Lung (tissue), 11 donors: ENCODE measurements at regions not wholly inside any gene's neighbourhood (a gene's known extent, or its start where the extent isn't known, plus 50 kb on each side); places are given as distances from the start of the nearest gene placed in this dataset.
A peak's percentile ranks its signal among the peaks of the same experiment; 100 is the strongest.

Source experiments
- ATAC-seq: fragments of 200-7000 bp; cut with Tn5 transposase; one replicate; pipeline ENCODE4 v1.9.1; 2020; ENCODE audit warnings: moderate number of reproducible peaks; ENCODE audit not compliant: insufficient read depth, low FRiP score
- DNase-seq, 3 donors: peaks; one replicate each; pipeline ENCODE4 v3.0.0-alpha.2; 2013 to 2017
- H3K27ac ChIP-seq, 2 donors: one replicate each; pipeline ENCODE4 v1.5.1; 2013; ENCODE audit warnings: mild to moderate bottlenecking in 2 of 2, moderate library complexity in 2 of 2, control low read depth in 1 of 2, inconsistent platforms in 1 of 2, low read depth in 1 of 2, low read length in 1 of 2
- H3K27me3 ChIP-seq, 3 donors: one replicate each; pipeline ENCODE4 v1.5.1; 2013; ENCODE audit warnings: low read length in 2 of 3; ENCODE audit not compliant: control insufficient read depth in 3 of 3, insufficient read depth in 3 of 3
- H3K36me3 ChIP-seq, 4 donors: one replicate each; pipeline ENCODE4 v1.5.1; 2013; ENCODE audit warnings: low read length in 4 of 4, mild to moderate bottlenecking in 1 of 4, moderate library complexity in 1 of 4; ENCODE audit not compliant: control insufficient read depth in 4 of 4, insufficient read depth in 4 of 4
- H3K4me1 ChIP-seq, 5 donors: one replicate each; pipeline ENCODE4 v1.5.1; 2013; ENCODE audit warnings: low read length in 5 of 5, mild to moderate bottlenecking in 2 of 5, moderate library complexity in 1 of 5; ENCODE audit not compliant: control insufficient read depth in 5 of 5, insufficient read depth in 5 of 5
- H3K4me3 ChIP-seq: one replicate; pipeline ENCODE4 v1.5.1; 2013; ENCODE audit warnings: mild to moderate bottlenecking, control low read depth, moderate library complexity
- H3K9ac ChIP-seq, 2 donors: one replicate each; pipeline ENCODE4 v1.5.1; 2013; ENCODE audit warnings: low read length in 2 of 2, control low read depth in 1 of 2; ENCODE audit not compliant: insufficient read depth in 1 of 2
- H3K9me3 ChIP-seq, 4 donors: one replicate each; pipeline ENCODE4 v1.5.1; 2013; ENCODE audit warnings: low read length in 3 of 4, mild to moderate bottlenecking in 1 of 4, moderate library complexity in 1 of 4; ENCODE audit not compliant: control insufficient read depth in 4 of 4, insufficient read depth in 3 of 4
- WGBS, 2 donors: extraction: QIAGEN DNeasy Blood & Tissue Kit; methylation state at CpG; one replicate each; pipeline ENCODE4 v1.1.7; 2013; 5-methylcytosine and 5-hydroxymethylcytosine counted together
- TF ChIP-seq, protein P1 (sequence below): IDR thresholded peaks from 2 replicates; pipeline ENCODE4 v1.5.1; 2012; ENCODE audit warnings: mild to moderate bottlenecking; ENCODE audit errors: control extremely low read depth, extremely low read depth
- donor health status: control.
- donor health status: control.
- donor health status: Bipolar disorder and iron deficiency.
- donor health status: healthy.
- donor health status: DM: yes; HTN: yes; CAD: no.

DNA sequence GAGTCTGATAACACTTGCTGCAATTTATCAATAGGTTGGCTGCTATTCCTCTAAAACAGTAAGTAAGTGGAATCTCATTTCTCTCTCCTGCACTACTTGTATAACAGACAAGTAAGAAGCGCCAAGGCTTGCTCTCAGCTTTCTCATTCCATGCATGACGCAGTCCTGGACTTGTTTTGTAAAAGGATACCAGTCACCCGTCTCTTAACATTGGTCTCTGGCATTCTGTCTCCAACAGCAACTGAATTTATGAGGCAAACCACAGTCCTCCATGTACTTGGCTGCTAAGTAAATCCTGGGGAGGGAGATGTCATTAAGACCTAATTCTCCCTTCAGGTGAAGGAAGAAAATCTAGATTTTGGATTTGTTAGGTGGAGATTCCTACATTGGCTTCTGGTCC is 115.4 kb downstream of the OPN5 start:
- H3K36me3 ChIP-seq: no peaks in the 10 kb centered on the region
- H3K27me3 ChIP-seq: no peaks in the 10 kb centered on the region
- DNase-seq: no peak
- H3K27ac ChIP-seq: no peak overlapping the region
- 88 to 90% methylated on average over 3 of the region's 3 CpGs for WGBS, 2 donors
- TF ChIP-seq, protein P1, sequence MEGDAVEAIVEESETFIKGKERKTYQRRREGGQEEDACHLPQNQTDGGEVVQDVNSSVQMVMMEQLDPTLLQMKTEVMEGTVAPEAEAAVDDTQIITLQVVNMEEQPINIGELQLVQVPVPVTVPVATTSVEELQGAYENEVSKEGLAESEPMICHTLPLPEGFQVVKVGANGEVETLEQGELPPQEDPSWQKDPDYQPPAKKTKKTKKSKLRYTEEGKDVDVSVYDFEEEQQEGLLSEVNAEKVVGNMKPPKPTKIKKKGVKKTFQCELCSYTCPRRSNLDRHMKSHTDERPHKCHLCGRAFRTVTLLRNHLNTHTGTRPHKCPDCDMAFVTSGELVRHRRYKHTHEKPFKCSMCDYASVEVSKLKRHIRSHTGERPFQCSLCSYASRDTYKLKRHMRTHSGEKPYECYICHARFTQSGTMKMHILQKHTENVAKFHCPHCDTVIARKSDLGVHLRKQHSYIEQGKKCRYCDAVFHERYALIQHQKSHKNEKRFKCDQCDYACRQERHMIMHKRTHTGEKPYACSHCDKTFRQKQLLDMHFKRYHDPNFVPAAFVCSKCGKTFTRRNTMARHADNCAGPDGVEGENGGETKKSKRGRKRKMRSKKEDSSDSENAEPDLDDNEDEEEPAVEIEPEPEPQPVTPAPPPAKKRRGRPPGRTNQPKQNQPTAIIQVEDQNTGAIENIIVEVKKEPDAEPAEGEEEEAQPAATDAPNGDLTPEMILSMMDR: no peak
- no peaks in the 10 kb centered on the region for H3K9me3 ChIP-seq
- H3K4me1 ChIP-seq: no peaks in the 10 kb centered on the region
- no peak for ATAC-seq
- no peak overlapping the region for H3K9ac ChIP-seq
- no peak overlapping the region for H3K4me3 ChIP-seq

DNA sequence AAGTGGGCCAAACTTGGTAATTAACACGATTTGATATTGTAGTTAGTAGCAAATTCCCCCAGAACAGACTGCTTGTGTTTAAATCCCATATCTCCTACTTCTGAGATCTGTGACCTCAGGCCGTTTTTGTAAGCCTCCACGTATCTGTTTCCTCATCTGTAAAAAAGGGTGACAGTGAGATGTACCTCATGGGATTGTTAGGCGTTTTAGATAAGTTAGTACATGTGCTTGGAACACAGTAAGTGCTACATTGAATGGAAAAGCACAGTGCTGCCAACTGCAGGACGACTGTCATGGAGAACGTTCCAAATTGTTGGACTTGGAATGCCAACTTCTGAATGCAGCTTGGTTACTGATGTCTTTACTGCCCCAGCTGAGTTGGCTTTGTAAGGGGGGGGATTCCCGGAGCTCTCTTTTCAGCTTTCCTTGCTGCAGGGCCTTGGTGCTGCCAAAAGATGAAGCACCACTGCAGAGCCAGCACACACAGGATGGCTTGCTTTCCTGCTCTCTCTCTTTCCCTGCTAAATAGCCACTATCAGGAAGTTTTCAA is 108.6 kb downstream of the OPN5 start:
- DNase-seq: peak; percentile 17 to 68 (median 52)
- WGBS, 2 donors: 74 to 79% methylated on average over 7 of the region's 7 CpGs

DNA sequence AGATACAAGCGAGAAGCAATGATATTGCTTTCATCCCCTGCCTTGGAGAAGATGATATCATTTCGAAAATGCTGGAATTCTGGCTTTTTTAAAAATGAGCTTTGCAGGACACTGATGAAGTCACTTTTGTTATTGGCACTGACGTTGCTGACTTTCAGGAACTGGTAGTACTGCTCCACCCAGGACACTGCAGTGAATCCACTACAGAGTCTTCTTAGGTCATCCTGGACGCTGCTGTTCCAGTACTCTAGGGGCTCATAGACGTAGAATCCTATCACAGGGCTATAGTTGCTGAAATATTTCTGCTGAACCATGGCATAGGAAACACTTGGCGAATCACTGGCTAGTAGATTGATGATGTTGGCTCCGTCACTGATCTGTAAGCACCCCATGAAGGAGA is 97.2 kb downstream of the OPN5 start:
- WGBS, 2 donors: 87 to 89% methylated on average over 7 of the region's 7 CpGs
- no peaks in the 10 kb centered on the region for H3K36me3 ChIP-seq
- H3K27me3 ChIP-seq: no peaks in the 10 kb centered on the region
- ATAC-seq (no peak), DNase-seq (no peak)
- no peaks in the 10 kb centered on the region for H3K4me1 ChIP-seq
- H3K9ac ChIP-seq: no peak overlapping the region
- H3K9me3 ChIP-seq: no peaks in the 10 kb centered on the region
- no peak overlapping the region for H3K4me3 ChIP-seq
- no peak overlapping the region for H3K27ac ChIP-seq
- TF ChIP-seq, protein P1: no peak

More for the DNA sequence above, 108.6 kb downstream of the OPN5 start:
- Histone ChIP-seq H3K9ac (no peak overlapping the region), H3K4me1 (no peaks in the 10 kb centered on the region), H3K27ac (no peak overlapping the region), H3K36me3 (no peaks in the 10 kb centered on the region), H3K4me3 (no peak overlapping the region), H3K27me3 (no peaks in the 10 kb centered on the region), H3K9me3 (no peaks in the 10 kb centered on the region)
- TF ChIP-seq, protein P1: no peak
- ATAC-seq: no peak
